NCI-H2081 (cell line): ENCODE measurements at regions not wholly inside any gene's neighbourhood (a gene's known extent, or its start where the extent isn't known, plus 50 kb on each side); places are given as distances from the start of the nearest gene placed in this dataset.
A peak's percentile ranks its signal among the peaks of the same experiment; 100 is the strongest.
"Not testable (repeated sequence)": the region's sequence is repeated elsewhere in the genome, so short reads cannot be mapped to it uniquely, and the experiment has no call there.

Source experiments
- DNase-seq, 2 experiments: peaks; one replicate each; lab custom pipeline; 2025; lab: John Stamatoyannopoulos, UW

GRCh38 chrX:104513162-104513561, 52.8 kb upstream of the IL1RAPL2 start:
- no peak for DNase-seq

- DNase-seq: no peak
Observed at GRCh38 chrX:104510801-104511200, 55.2 kb upstream of the IL1RAPL2 start.

DNA sequence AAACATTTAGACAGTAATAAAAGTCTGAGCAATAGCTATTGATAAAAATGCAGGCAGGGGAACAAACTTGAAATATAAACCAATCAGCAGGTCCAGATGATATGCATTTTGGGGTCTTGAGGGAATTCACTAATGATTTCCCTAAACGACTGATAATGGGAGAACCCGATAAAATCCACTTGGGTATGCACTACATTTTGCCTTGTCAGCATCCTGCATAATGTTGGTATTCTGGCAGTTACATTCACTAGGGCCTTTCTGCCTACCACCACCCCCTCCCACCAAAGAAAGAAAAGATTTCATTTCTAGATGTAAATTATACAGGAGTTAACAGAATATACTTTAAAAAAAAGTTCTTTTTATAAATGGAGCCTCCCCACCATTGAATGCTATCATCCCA, 63.5 kb upstream of the IL1RAPL2 start:
- no peak for DNase-seq

DNA sequence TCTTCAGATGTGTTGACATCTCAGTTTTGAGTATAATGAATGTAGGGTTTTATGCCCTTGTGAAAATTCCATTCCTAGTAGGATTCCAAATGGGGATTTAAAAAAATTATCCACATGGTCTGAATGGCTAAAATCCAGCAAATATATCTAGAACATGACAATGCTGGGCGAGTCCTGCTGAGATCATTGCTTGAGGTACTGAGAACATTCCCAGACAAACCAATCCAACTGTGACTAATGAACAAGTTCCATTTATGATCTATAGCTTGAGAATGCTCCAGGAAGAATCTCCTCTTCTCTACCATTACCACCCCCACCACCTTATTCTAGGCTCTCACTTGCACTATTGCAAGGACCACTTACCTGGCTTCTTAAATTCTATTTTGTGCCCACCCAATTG, 77.2 kb upstream of the IL1RAPL2 start:
- no peak for DNase-seq

DNA sequence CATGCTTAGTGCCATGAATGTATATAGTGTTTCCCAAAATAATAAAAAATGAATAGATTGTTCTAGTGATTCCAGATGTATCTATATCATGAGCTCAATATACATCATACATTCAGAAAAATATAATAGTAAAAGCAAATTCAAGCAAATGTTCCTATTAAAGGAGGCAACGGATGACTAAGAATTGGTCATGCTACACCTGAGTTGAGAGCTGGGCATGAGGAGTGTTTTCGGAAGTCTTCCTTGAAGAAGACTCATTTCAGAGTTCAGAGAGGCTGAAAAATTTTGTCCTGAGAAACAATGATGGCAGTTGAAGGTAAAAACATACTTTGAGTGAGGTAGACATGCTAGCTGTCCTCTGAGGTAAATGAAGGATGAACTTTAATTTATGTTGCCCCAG, 79.3 kb upstream of the IL1RAPL2 start:
- DNase-seq: no peak

DNA sequence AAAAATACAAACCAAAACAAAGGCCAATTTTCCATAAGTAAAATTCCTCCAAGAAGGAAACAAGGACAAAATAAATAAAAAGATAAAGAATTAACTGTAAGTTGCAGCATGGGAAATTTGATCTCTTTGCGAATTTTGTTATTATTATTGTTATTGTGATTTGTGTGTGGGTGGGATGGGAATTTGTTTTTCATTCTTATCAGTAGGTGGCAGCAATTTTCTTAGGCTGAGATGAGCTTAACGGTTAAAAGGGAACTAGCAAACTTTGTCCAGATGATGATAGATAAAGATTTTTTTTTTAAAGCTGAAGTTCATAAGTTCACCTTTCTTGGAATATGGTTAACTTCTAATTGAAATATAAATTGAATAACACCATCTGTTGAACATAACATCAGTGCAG, 83.2 kb upstream of the IL1RAPL2 start:
- DNase-seq: no peak

GRCh38 chrX:104469771-104470170, 96.2 kb upstream of the IL1RAPL2 start:
- no peak for DNase-seq

DNA sequence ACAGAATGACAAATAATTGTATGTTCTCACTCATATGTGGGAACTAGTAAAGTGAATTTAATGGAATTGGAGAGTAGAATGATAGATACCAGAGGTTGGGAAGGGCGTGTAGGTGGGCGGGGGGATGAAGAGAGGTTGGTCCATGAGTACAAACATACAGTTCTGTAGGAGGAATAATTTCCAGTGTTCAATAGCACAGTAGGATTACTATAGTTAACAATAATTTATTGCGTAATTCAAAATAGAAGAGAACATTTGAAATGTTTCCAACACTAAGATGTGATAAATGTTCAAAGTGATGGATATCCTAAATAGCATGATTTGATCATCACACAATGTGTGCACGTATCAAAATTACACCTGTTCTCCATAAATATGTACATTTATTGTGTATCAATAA, 106.2 kb upstream of the IL1RAPL2 start:
- DNase-seq: no peak

- not testable (repeated sequence) for DNase-seq
Observed at GRCh38 chrX:104457130-104457529, 108.9 kb upstream of the IL1RAPL2 start.

GRCh38 chrX:104450316-104450715, 115.7 kb upstream of the IL1RAPL2 start:
- DNase-seq: no peak

DNA sequence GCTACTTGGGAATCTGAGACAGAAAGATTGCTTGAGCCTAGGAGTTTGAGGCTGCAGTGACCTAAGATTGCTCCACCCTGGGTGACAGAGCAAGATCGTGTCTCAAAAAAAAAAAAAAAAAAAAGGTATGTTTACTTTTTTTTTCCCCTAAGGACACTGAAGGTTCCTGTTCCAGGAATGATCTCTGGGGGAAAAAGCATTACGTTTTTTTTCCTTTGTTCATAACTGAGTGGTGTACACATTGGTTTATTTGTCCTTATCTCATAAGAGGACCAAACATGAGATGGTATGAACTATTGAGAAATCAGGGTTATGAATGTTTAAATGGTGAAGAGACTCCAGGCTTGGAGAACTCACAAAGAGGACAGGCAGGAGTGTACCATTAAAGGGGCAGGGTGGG, 120.4 kb upstream of the IL1RAPL2 start:
- DNase-seq: no peak

GRCh38 chrX:104435249-104435648, 130.8 kb upstream of the IL1RAPL2 start:
- DNase-seq: peak in 1 of 2 experiments; percentile 24

GRCh38 chrX:104432321-104432720, 133.7 kb upstream of the IL1RAPL2 start:
- no peak for DNase-seq

DNA sequence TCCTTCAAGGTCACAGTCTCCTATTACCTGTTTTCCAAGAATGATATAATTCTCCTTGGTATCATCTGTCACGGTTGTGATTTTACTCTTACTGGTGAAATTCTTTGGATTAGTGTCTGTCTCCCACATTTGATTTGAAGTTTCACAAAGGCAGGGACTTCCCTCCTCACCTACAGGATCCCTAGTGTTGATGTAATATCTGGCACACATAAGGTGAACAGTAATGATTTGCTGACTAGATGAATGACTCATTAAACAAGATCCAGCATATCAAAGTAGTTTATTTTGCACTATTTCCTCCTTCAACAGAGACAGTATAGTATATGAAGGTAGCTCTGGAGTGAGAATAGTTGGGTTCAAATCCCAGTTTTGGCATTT, 135.3 kb upstream of the IL1RAPL2 start:
- DNase-seq: no peak

DNA sequence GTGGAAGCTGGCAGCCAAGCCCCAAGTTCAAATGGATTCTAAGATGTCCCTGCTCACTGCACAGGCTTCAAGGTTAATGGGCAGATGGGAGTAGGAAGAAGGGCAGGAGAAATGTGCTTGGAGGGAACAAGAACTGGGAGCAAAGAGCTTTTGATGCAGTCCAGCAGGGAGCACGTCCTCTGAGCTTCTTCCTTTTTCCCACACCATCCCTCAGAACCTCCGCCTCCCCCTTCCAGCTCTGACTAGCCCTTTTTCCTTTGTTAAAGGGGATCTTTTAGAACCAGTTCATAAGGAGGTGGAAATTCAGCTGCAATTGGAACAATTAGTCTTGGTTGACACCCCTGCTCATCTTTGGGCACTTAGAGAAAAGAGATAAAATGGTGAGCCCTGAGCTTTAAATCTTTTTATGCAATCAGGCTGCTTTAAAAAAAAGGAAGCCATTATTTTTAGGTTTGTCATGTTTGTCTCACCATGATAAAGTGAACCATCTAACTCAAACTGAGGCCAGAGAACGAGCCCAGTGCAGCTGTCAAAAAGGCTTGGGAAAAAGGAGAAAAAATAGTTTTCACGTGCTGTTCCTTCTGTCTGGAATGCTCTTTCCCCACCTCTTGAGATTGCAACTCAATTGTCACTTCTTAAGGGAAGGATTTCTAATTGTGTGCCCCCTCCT, 135.8 kb upstream of the IL1RAPL2 start:
- DNase-seq: no peak

- DNase-seq: no peak
Observed at GRCh38 chrX:104428231-104428630, 137.8 kb upstream of the IL1RAPL2 start.

- DNase-seq: no peak
Observed at GRCh38 chrX:104427693-104428092, 138.3 kb upstream of the IL1RAPL2 start.

GRCh38 chrX:104427073-104427472, 138.9 kb upstream of the IL1RAPL2 start:
- DNase-seq: no peak

DNA sequence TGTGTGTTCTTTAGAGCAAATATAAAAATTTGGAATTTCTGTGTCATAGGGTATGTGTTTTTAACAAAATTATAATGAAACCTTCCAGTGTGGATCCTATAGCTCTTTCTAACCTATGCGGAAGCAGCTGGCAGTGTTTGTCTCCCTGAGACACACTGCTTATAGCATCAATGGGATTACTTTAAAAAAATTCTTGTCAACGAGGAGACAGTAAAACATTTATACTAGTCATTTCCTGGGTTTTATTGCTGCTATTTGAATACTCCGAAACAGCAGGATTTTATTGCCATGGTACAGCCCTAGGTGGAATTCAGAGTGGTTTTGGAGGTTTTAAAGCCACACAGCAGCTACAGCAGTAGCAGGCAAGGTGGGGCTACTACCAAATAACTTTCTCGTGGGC, 145.1 kb upstream of the IL1RAPL2 start:
- DNase-seq: no peak

- no peak for DNase-seq
Observed at GRCh38 chrX:104419926-104420325, 146.1 kb upstream of the IL1RAPL2 start.

- no peak for DNase-seq
Observed at GRCh38 chrX:104419211-104419610, 146.8 kb upstream of the IL1RAPL2 start.

GRCh38 chrX:104411800-104412199, 154.2 kb upstream of the IL1RAPL2 start:
- no peak for DNase-seq

GRCh38 chrX:104400387-104400786, 145.7 kb upstream of the ESX1 start:
- DNase-seq: no peak

DNA sequence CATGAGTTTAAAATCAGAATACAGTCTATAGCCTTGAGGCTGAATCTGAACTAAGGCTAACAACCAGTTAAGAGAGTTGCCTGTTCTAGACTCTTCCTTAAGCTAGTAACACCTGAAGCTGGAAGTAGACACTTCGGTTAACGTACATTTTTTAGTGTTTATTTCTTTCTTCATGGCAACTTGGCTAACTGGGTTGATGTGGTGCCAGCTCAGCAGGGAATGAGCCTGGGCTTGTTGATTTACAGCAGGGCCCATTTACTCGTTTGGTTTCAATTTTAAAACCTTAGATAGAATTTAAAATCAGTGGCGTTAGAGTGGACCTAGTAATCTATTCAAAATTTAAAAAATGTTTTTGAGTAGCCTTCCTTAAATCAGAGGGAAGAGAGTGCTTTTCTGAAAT, 137.6 kb upstream of the ESX1 start:
- DNase-seq: no peak

DNA sequence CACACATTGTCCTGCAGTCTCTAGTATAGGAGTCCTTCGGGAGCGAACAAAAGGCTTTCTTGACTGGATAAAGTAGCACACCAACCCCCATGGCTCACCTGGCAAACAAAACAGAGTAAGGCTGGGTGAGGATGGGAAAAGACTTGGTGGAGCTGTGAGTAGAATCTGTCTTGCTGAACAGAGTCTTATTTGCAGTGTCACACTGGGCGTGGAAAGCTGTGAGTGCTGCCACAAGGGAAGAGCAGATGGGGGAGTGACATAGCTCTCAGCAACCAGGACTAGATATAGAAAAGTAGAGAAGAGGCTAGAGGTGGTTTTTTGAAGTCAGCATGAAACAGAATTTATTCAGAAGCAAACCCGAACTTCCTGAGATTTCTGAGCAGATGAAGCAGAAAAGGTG, 137.2 kb upstream of the ESX1 start:
- no peak for DNase-seq
